Glutamatergic neuron (in vitro differentiated cells): ENCODE measurements at regions not wholly inside any gene's neighbourhood (a gene's known extent, or its start where the extent isn't known, plus 50 kb on each side); places are given as distances from the start of the nearest gene placed in this dataset.

ENCODE experiments used
- DNase-seq: peaks from one replicate; pipeline ENCODE4 v3.0.0; 2022
- H3K27ac Mint-ChIP-seq: one replicate; pipeline ENCODE4 v1.8.0; 2020; ENCODE audit warnings: mild to moderate bottlenecking, mixed read lengths, inconsistent platforms; ENCODE audit not compliant: unreplicated experiment
- H3K27me3 Mint-ChIP-seq: one replicate; pipeline ENCODE4 v1.8.0; 2020; ENCODE audit warnings: mild to moderate bottlenecking, moderate library complexity, mixed read lengths, inconsistent platforms; ENCODE audit not compliant: unreplicated experiment
- H3K36me3 Mint-ChIP-seq: one replicate; pipeline ENCODE4 v1.8.0; 2020; ENCODE audit warnings: mild to moderate bottlenecking, mixed read lengths, inconsistent platforms; ENCODE audit not compliant: unreplicated experiment
- H3K4me1 Mint-ChIP-seq: one replicate; pipeline ENCODE4 v1.8.0; 2020; ENCODE audit warnings: mild to moderate bottlenecking, low read depth, mixed read lengths, inconsistent platforms; ENCODE audit not compliant: unreplicated experiment
- H3K4me3 Mint-ChIP-seq: one replicate; pipeline ENCODE4 v1.8.0; 2020; ENCODE audit warnings: mild to moderate bottlenecking, mixed read lengths, inconsistent platforms; ENCODE audit not compliant: unreplicated experiment
- H3K9me3 Mint-ChIP-seq: one replicate; pipeline ENCODE4 v1.8.0; 2020; ENCODE audit warnings: mild to moderate bottlenecking, moderate library complexity, mixed read lengths, inconsistent platforms; ENCODE audit not compliant: unreplicated experiment
- CTCF ChIP-seq: fragments of 200-600 bp; sonication (generic); IDR thresholded peaks from one replicate; pipeline ENCODE4 v1.5.0; 2021; ENCODE audit not compliant: partially characterized antibody, unreplicated experiment

- H3K36me3 Mint-ChIP-seq = no peaks in the 10 kb centered on the region
- H3K4me1 Mint-ChIP-seq = peaks cover 7% of the 10 kb centered on the region
- no peak overlapping the region for H3K27ac Mint-ChIP-seq
- peaks cover 2% of the 10 kb centered on the region for H3K27me3 Mint-ChIP-seq
- no peak overlapping the region for H3K4me3 Mint-ChIP-seq
- no peak for TF ChIP-seq CTCF
- peaks cover 1% of the 10 kb centered on the region for H3K9me3 Mint-ChIP-seq
- DNase-seq = no peak
These were observed 130.8 kb downstream of the PHLDA1 start for GRCh38 chr12:75900781-75901254.

GRCh38 chr12:75900226-75900625 lies 131.3 kb downstream of the PHLDA1 start:
- no peak for DNase-seq
- H3K4me3 Mint-ChIP-seq = no peak overlapping the region
- H3K27me3 Mint-ChIP-seq = peaks cover 2% of the 10 kb centered on the region
- TF ChIP-seq CTCF = no peak
- peaks cover 1% of the 10 kb centered on the region for H3K9me3 Mint-ChIP-seq
- no peak overlapping the region for H3K27ac Mint-ChIP-seq
- peaks cover 7% of the 10 kb centered on the region for H3K4me1 Mint-ChIP-seq
- H3K36me3 Mint-ChIP-seq = no peaks in the 10 kb centered on the region

- Mint-ChIP-seq H3K9me3 (peaks cover 3% of the 10 kb centered on the region), H3K27ac (no peak overlapping the region), H3K36me3 (no peaks in the 10 kb centered on the region), H3K4me3 (no peak overlapping the region), H3K27me3 (peaks cover 2% of the 10 kb centered on the region), H3K4me1 (peaks cover 1% of the 10 kb centered on the region)
- DNase-seq = no peak
- no peak for TF ChIP-seq CTCF
These were observed 136.4 kb downstream of the PHLDA1 start for GRCh38 chr12:75894965-75895754.

- Mint-ChIP-seq H3K9me3 (peaks cover 3% of the 10 kb centered on the region), H3K4me1 (peaks cover 9% of the 10 kb centered on the region), H3K27me3 (peaks cover 2% of the 10 kb centered on the region), H3K27ac (no peak overlapping the region), H3K36me3 (no peaks in the 10 kb centered on the region), H3K4me3 (no peak overlapping the region)
- TF ChIP-seq CTCF = no peak
- no peak for DNase-seq
These were observed 137.8 kb downstream of the PHLDA1 start for GRCh38 chr12:75893765-75894164.

GRCh38 chr12:75892731-75893408 lies 138.7 kb downstream of the PHLDA1 start:
- peaks cover 9% of the 10 kb centered on the region for H3K4me1 Mint-ChIP-seq
- peaks cover under 1% of the 10 kb centered on the region for H3K27me3 Mint-ChIP-seq
- TF ChIP-seq CTCF = no peak
- no peak for DNase-seq
- no peak overlapping the region for H3K4me3 Mint-ChIP-seq
- H3K27ac Mint-ChIP-seq = no peak overlapping the region
- peaks cover 3% of the 10 kb centered on the region for H3K9me3 Mint-ChIP-seq
- H3K36me3 Mint-ChIP-seq = no peaks in the 10 kb centered on the region
